H1 (cell line): ENCODE measurements at regions not wholly inside any gene's neighbourhood (a gene's known extent, or its start where the extent isn't known, plus 50 kb on each side); places are given as distances from the start of the nearest gene placed in this dataset.

ENCODE experiments used
- CTCF ChIA-PET: fragments of 300-600 bp; sonication (Branson Sonifier 250); formaldehyde crosslinking; loops from one replicate; lab custom pipeline; 2021; ENCODE audit not compliant: partially characterized antibody; lab: Charles Lee
- POLR2A ChIA-PET: fragments of 300-600 bp; sonication (Branson Sonifier 250); formaldehyde crosslinking; loops from one replicate; lab custom pipeline; 2021; ENCODE audit warnings: inconsistent platforms; ENCODE audit not compliant: partially characterized antibody; lab: Charles Lee
- DNase-seq, 2 experiments: peaks; one replicate each; pipeline versions ENCODE4 v3.0.0 to v3.0.0-alpha.2; 2010 to 2022; ENCODE audit warnings: low spot score in 2 of 2, low read depth in 1 of 2, mixed read lengths in 1 of 2
- FAIRE-seq: peaks from 2 replicates; lab custom pipeline; 2011; peaks lifted over from hg19 to GRCh38; lab: Jason Lieb, UNC
- H2AFZ ChIP-seq: 2 replicates; pipeline ENCODE4 v1.8.1; 2012; ENCODE audit warnings: low read length, inconsistent platforms
- H2AK5ac ChIP-seq: 2 replicates; pipeline ENCODE4 v1.6.1; 2013; ENCODE audit warnings: low read depth, low read length
- H2BK120ac ChIP-seq: replicated peaks from 2 replicates; pipeline ENCODE3; 2013; ENCODE audit warnings: low read depth, low read length, inconsistent platforms
- H2BK12ac ChIP-seq: 2 replicates; pipeline ENCODE4 v1.6.1; 2013; ENCODE audit warnings: low read depth, low read length
- H2BK15ac ChIP-seq: 2 replicates; pipeline ENCODE4 v1.6.1; 2013; ENCODE audit warnings: low read length
- H2BK20ac ChIP-seq: 2 replicates; pipeline ENCODE4 v1.6.1; 2013; ENCODE audit warnings: low read length
- H2BK5ac ChIP-seq: 2 replicates; pipeline ENCODE4 v1.6.1; 2013; ENCODE audit warnings: low read depth, low read length
- H3K14ac ChIP-seq: 2 replicates; pipeline ENCODE4 v1.6.1; 2013; ENCODE audit warnings: inconsistent platforms; ENCODE audit not compliant: insufficient read length
- H3K18ac ChIP-seq: 2 replicates; pipeline ENCODE4 v1.6.1; 2013; ENCODE audit warnings: low read length; ENCODE audit errors: extremely low read depth
- H3K23ac ChIP-seq: 2 replicates; pipeline ENCODE4 v1.6.1; 2013; ENCODE audit warnings: inconsistent platforms; ENCODE audit not compliant: insufficient read length
- H3K23me2 ChIP-seq: 2 replicates; pipeline ENCODE4 v1.6.1; 2013; ENCODE audit warnings: low read depth, low read length
- H3K27ac ChIP-seq: 2 replicates; pipeline ENCODE4 v1.6.1; 2011; ENCODE audit warnings: low read depth, low read length, inconsistent platforms
- H3K27me3 ChIP-seq, 4 experiments: replicated peaks in 1 of 4; 1 replicate in 1 of 4; 2 replicates in 3 of 4; pipeline versions ENCODE4 v1.6.1 to v1.8.1; 2011 to 2013; ENCODE audit warnings: low read length in 3 of 4, mild to moderate bottlenecking in 3 of 4, inconsistent platforms in 2 of 4, mixed read lengths in 2 of 4, moderate library complexity in 1 of 4; ENCODE audit not compliant: control insufficient read depth in 3 of 4, insufficient read depth in 3 of 4; ENCODE audit errors: extremely low read depth in 1 of 4
- H3K36me3 ChIP-seq, 4 experiments: 2 replicates each; pipeline versions ENCODE4 v1.6.1 to v1.8.1; 2011 to 2013; ENCODE audit warnings: mild to moderate bottlenecking in 4 of 4, low read length in 3 of 4, moderate library complexity in 2 of 4, control low read depth in 1 of 4, inconsistent platforms in 1 of 4; ENCODE audit not compliant: insufficient read depth in 4 of 4, control insufficient read depth in 2 of 4
- H3K4ac ChIP-seq: replicated peaks from 2 replicates; pipeline ENCODE3; 2013; ENCODE audit warnings: low read length, low read depth, mixed read lengths, inconsistent platforms; ENCODE audit not compliant: insufficient read length
- H3K4me1 ChIP-seq, 4 experiments: replicated peaks in 1 of 4; 1 replicate in 1 of 4; 2 replicates in 3 of 4; pipeline versions ENCODE4 v1.6.1 to v1.8.1; 2011 to 2013; ENCODE audit warnings: low read length in 3 of 4, inconsistent platforms in 2 of 4, mixed read lengths in 1 of 4; ENCODE audit not compliant: insufficient read depth in 4 of 4, control insufficient read depth in 3 of 4
- H3K4me2 ChIP-seq, 2 experiments: 2 replicates each; pipeline versions ENCODE4 v1.6.1 to v1.8.1; 2011 to 2013; ENCODE audit warnings: low read depth in 2 of 2, low read length in 2 of 2, control low read depth in 1 of 2, inconsistent platforms in 1 of 2, mild to moderate bottlenecking in 1 of 2; ENCODE audit not compliant: insufficient read depth in 1 of 2
- H3K4me3 ChIP-seq, 4 experiments: fragments of 200-600, 300-600 bp in 1 of 4; sonication (generic), shearing (Covaris generic), sonication (Bioruptor Twin) in 1 of 4; 2 replicates each; pipeline versions ENCODE4 v1.5.1 to v1.8.1; 2011 to 2016; ENCODE audit warnings: low read length in 4 of 4, low read depth in 3 of 4, control low read depth in 2 of 4, inconsistent platforms in 2 of 4, mild to moderate bottlenecking in 2 of 4, mixed read lengths in 1 of 4, moderate library complexity in 1 of 4; ENCODE audit not compliant: insufficient read depth in 2 of 4; ENCODE audit errors: extremely low read depth in 1 of 4
- H3K56ac ChIP-seq: replicated peaks from 2 replicates; pipeline ENCODE3; 2013; ENCODE audit warnings: low read depth, mild to moderate bottlenecking, mixed read lengths, low read length, inconsistent platforms; ENCODE audit not compliant: insufficient read length
- H3K79me1 ChIP-seq: 2 replicates; pipeline ENCODE4 v1.6.1; 2013; ENCODE audit warnings: low read depth, low read length, control low read depth
- H3K79me2 ChIP-seq, 2 experiments: 2 replicates each; pipeline versions ENCODE4 v1.6.1 to v1.8.1; 2012 to 2013; ENCODE audit warnings: low read length in 2 of 2, mild to moderate bottlenecking in 2 of 2, inconsistent platforms in 1 of 2; ENCODE audit not compliant: insufficient read depth in 2 of 2, control insufficient read depth in 1 of 2
- H3K9ac ChIP-seq, 4 experiments: replicated peaks in 1 of 4; 1 replicate in 1 of 4; 2 replicates in 3 of 4; pipeline versions ENCODE4 v1.6.1 to v1.8.1; 2011 to 2013; ENCODE audit warnings: low read depth in 3 of 4, low read length in 3 of 4, control low read depth in 2 of 4, mild to moderate bottlenecking in 2 of 4, moderate library complexity in 2 of 4, inconsistent platforms in 1 of 4; ENCODE audit errors: extremely low read depth in 1 of 4
- H3K9me3 ChIP-seq, 2 experiments: 2 replicates each; pipeline versions ENCODE4 v1.6.1 to v1.8.1; 2012 to 2013; ENCODE audit warnings: mild to moderate bottlenecking in 2 of 2, moderate library complexity in 2 of 2, control low read depth in 1 of 2, inconsistent platforms in 1 of 2, low read depth in 1 of 2, low read length in 1 of 2, mixed read lengths in 1 of 2; ENCODE audit not compliant: insufficient read depth in 2 of 2
- H4K20me1 ChIP-seq, 2 experiments: replicated peaks in 1 of 2; 2 replicates each; pipeline versions ENCODE3 to v1.8.1; 2011 to 2013; ENCODE audit warnings: inconsistent platforms in 2 of 2, low read length in 2 of 2, mild to moderate bottlenecking in 1 of 2; ENCODE audit not compliant: insufficient read depth in 2 of 2, control insufficient read depth in 1 of 2
- H4K5ac ChIP-seq: 2 replicates; pipeline ENCODE4 v1.6.1; 2013; ENCODE audit warnings: low read length, low read depth, mixed read lengths, inconsistent platforms; ENCODE audit not compliant: insufficient read length
- H4K8ac ChIP-seq: 2 replicates; pipeline ENCODE4 v1.8.0; 2013; ENCODE audit warnings: mild to moderate bottlenecking, moderate library complexity, low read length, inconsistent platforms; ENCODE audit not compliant: insufficient read depth; ENCODE audit errors: extremely low read depth
- H4K91ac ChIP-seq: replicated peaks from 2 replicates; pipeline ENCODE3; 2013; ENCODE audit warnings: low read length, mixed read lengths, inconsistent platforms; ENCODE audit not compliant: insufficient read length
- CREB1 ChIP-seq: IDR thresholded peaks from 2 replicates; pipeline ENCODE4 v1.6.1; 2012; ENCODE audit warnings: inconsistent platforms
- CTBP2 ChIP-seq: IDR thresholded peaks from 2 replicates; pipeline ENCODE4 v1.7.0; 2011; ENCODE audit warnings: borderline replicate concordance, mild to moderate bottlenecking, moderate library complexity, mixed read lengths, low read length; ENCODE audit not compliant: insufficient read depth, insufficient read length
- EGR1 ChIP-seq: IDR thresholded peaks from 2 replicates; pipeline ENCODE4 v1.6.1; 2011; ENCODE audit warnings: low read depth, low read length, borderline replicate concordance
- EZH2 ChIP-seq: fragments of 200-600 bp; sonication (generic); IDR thresholded peaks from 2 replicates; pipeline ENCODE4 v1.7.1; 2012; ENCODE audit warnings: low read depth, mild to moderate bottlenecking, moderate library complexity, low read length, inconsistent platforms; ENCODE audit not compliant: severe bottlenecking
- GTF2F1 ChIP-seq: IDR thresholded peaks from 2 replicates; pipeline ENCODE4 v1.6.1; 2012; ENCODE audit warnings: low read depth, low read length, improper control_type of control experiment, borderline replicate concordance
- MAX ChIP-seq: IDR thresholded peaks from 2 replicates; pipeline ENCODE4 v1.6.1; 2012; ENCODE audit warnings: inconsistent platforms
- POLR2AphosphoS5 ChIP-seq: IDR thresholded peaks from 2 replicates; pipeline ENCODE4 v1.6.1; 2011; ENCODE audit warnings: low read depth, low read length
- RFX5 ChIP-seq: IDR thresholded peaks from 2 replicates; pipeline ENCODE4 v1.6.1; 2011; ENCODE audit warnings: low read depth, low read length, improper control_type of control experiment, borderline replicate concordance
- SIN3A ChIP-seq, 2 experiments: IDR thresholded peaks in 1 of 2; conservative IDR thresholded peaks in 1 of 2; 2 replicates each; pipeline ENCODE4 v1.6.1; 2011 to 2012; ENCODE audit warnings: low read length in 2 of 2, improper control_type of control experiment in 1 of 2, low read depth in 1 of 2, mild to moderate bottlenecking in 1 of 2
- SRF ChIP-seq: IDR thresholded peaks from 2 replicates; pipeline ENCODE4 v1.6.1; 2011; ENCODE audit warnings: mild to moderate bottlenecking, low read depth, low read length, moderate library complexity
- TAF1 ChIP-seq: IDR thresholded peaks from 2 replicates; pipeline ENCODE4 v1.6.1; 2011; ENCODE audit warnings: mild to moderate bottlenecking, low read depth, low read length
- WGBS, 2 experiments: shearing (Covaris generic) in 1 of 2; methylation state at CpG; one replicate each; pipeline versions ENCODE4 v1.1.6 to v1.1.7; 2013 to 2015; ENCODE audit warnings: low lambda C conversion rate in 2 of 2, mixed read lengths in 2 of 2, inconsistent platforms in 1 of 2, low coverage in 1 of 2, missing lambda C conversion rate in 1 of 2; ENCODE audit not compliant: insufficient replicate concordance in 2 of 2, insufficient coverage in 1 of 2, insufficient read length in 1 of 2; ENCODE audit errors: extremely low coverage in 1 of 2, missing lambda C conversion rate in 1 of 2; 5-methylcytosine and 5-hydroxymethylcytosine counted together

- Histone ChIP-seq H3K79me2 (no peaks in the 10 kb centered on the region), H2BK15ac (0 out of 2 replicates have a peak overlapping the region, but pooled peaks have one; percentile 8), H3K9me3 (no peaks in the 10 kb centered on the region), H3K79me1 (no peaks in the 10 kb centered on the region), H3K9ac (no peak overlapping the region), H4K8ac (no peak overlapping the region), H2BK5ac (no peak overlapping the region), H4K5ac (no peak overlapping the region), H3K56ac (no peak overlapping the region), H3K4ac (no peak overlapping the region), H2BK20ac (no peak overlapping the region), H2AK5ac (no peak overlapping the region), H3K4me3 (no peak overlapping the region), H3K4me2 (no peak overlapping the region), H4K91ac (no peak overlapping the region), H2BK12ac (no peak overlapping the region), H3K18ac (no peak overlapping the region), H3K23me2 (no peaks in the 10 kb centered on the region), H3K4me1 (no peaks in the 10 kb centered on the region; a peak in 2 of 7 replicates), H4K20me1 (no peaks in the 10 kb centered on the region), H3K27me3 (no peaks in the 10 kb centered on the region), H3K14ac (no peak overlapping the region), H2AFZ (no peak overlapping the region), H3K23ac (no peak overlapping the region), H2BK120ac (no peak overlapping the region), H3K27ac (no peak overlapping the region), H3K36me3 (no peaks in the 10 kb centered on the region)
- CTCF ChIA-PET, result interaction anchor here (0.8 kb wide), 1 partner anchor 42 kb away, joined by 3 read pairs; no protein-coding TSS in a partner anchor
- TF ChIP-seq GTF2F1 (no peak), RFX5 (no peak), TAF1 (no peak), EGR1 (no peak), POLR2AphosphoS5 (no peak), CREB1 (no peak), EZH2 (no peak), CTBP2 (no peak), SIN3A (conservative IDR thresholded peaks at IDR 0.05 in 1 of 2, IDR thresholded peaks at IDR 0.05 in 1 of 2; ENCODE audit: low read depth in 1 of 2, low read length in 2 of 2) (no peak), SRF (no peak), MAX (no peak)
- FAIRE-seq (no peak), DNase-seq (no peak)
- 93% methylated on average over 5 of the region's 5 CpGs; no CpG with 5 or more reads in 1 of the 2 experiments for WGBS, 2 experiments
- POLR2A ChIA-PET, result no interaction called here
Measured at GRCh38 chr10:124177180-124177518, 83.8 kb upstream of the CHST15 start.
